ENCODE measurements at regions not wholly inside any gene's neighbourhood (a gene's known extent, or its start where the extent isn't known, plus 50 kb on each side); places are given as distances from the start of the nearest gene placed in this dataset.
"Not testable (repeated sequence)": the region's sequence is repeated elsewhere in the genome, so short reads cannot be mapped to it uniquely, and the experiment has no call there.

DNA sequence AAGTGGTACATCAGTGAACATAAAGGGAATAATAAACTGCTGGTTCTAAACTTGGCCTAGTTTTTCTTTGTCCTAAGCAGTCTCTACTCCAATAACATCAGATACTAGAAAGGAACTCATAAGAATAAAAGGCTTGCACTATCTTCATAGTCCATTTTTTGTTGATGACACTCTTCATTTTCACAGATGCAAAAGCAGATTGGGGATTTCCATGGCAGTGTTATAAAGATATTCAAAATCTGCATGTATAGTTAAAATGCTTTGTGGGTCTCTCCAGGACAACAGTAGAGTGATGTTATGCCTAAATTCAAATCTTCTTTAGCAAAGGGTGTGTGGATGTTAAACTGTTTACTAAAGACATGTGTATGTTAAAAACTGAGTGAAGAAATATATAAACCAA is 745.8 kb downstream of the TRHDE start:
- TF ChIP-seq POLR2A (IDR thresholded peaks at IDR 0.05; ENCODE audit: low read length): no peak
- no peak for TF ChIP-seq GATA1 (IDR thresholded peaks at IDR 0.05; ENCODE audit: low read depth, low read length)
- DNase-seq: peak in 1 of 2 experiments; percentile 48

DNA sequence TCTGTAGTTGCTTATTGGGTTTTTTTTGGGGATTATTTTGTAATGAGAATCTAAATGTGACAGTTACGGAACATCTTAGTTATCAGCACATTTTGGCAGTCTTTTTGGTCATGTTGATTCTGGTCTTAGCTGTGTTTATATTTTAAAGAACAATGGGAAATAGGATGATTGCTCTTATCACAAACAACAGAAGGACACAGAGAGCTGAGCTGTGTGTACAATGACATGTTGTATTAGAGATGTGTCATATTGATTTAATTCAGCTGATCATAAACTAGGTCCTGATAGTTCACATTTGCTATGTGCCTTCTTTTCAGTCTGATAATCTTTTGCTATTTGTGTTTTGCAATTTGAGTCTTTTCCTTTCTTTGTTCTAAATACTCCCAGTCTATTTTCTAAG is 781.7 kb downstream of the TRHDE start:
- TF ChIP-seq POLR2A (IDR thresholded peaks at IDR 0.05; ENCODE audit: low read length): no peak
- peak; percentile 22 to 81 for DNase-seq

DNA sequence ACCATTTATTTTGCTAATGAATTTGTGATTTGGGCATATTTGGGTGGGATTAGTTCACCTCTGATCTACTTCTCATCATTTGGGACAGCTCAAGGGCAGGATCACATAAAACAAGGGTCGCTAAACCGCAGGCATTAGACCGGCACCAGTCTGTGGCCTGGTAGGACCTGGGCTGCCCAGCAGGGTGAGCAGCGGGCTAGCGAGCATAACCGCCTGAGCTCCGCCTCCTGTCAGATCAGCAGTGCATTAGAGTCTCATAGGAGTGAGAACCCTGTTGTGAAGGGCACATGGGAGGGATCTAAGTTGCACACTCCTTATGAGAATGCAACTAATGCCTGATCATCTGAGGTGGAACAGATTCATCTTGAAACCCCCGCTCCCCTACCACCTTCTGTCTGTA is 785.3 kb downstream of the TRHDE start:
- TF ChIP-seq GATA1 (IDR thresholded peaks at IDR 0.05; ENCODE audit: low read depth, low read length) (no peak), POLR2A (IDR thresholded peaks at IDR 0.05; ENCODE audit: low read length) (no peak)

DNA sequence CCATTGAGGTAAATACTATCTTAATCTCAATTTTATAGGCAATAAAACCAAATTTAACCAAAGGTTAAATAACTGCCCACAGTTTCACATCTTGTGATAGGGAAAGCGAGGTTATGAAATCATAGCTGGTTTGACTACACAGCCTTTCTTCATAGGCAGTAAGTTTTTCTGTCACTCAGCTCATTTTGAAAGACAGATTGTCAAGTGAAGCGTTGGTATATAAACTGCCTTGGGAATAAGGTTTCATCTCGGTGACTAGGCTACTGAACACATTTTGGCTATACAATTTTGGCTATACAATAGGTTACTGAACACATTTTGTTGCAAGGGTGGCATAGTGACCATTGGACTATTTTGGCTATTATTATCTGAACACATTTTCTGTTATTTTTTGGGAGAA is 793.7 kb downstream of the TRHDE start:
- TF ChIP-seq POLR2A (IDR thresholded peaks at IDR 0.05; ENCODE audit: low read length) (no peak), GATA1 (IDR thresholded peaks at IDR 0.05; ENCODE audit: low read depth, low read length) (no peak)
- no peak for DNase-seq

More for the DNA sequence above, 785.3 kb downstream of the TRHDE start:
- peak in 1 of 2 experiments; percentile 1 for DNase-seq

DNA sequence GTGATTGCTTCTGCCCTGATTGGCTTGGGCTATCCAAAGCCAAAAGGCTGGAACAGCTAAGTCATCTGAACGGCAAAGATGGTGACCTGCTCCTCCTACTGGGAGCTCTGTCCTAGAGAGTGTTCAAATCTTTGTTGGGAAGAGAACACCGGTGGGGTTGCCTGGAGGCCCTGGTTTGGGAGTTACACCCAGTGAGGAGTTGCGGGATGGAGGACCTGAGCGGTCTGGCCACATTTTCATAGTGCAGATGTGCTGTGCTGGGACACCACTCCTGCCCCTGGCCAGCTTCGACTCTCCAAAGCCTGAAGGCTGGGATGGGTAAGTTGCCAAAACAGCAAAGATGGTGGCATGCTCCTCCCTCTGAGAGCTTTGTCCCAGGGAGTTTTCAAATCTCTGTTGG is 795.4 kb downstream of the TRHDE start:
- TF ChIP-seq POLR2A (IDR thresholded peaks at IDR 0.05; ENCODE audit: low read length) (no peak), GATA1 (IDR thresholded peaks at IDR 0.05; ENCODE audit: low read depth, low read length) (no peak)
- no peak for DNase-seq

DNA sequence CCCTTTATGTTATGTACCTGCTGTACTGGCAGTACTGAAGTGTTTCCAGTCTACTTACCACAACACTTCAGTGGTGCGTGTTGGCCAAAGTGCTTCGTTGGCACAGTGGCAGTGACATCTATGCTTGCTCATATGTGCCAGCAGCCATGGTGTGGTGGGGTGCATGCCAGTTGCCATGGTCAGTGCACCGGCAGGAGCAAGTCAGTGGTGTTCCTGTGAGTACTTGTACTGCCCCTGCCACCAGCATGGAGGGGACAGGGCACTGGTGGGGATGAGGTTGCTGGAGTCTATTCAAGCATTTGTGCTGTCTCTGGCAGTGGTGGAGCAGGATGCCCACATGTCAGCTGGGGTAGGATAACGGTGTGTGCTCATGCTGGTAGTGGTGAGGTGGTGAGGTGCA is 800.0 kb downstream of the TRHDE start:
- TF ChIP-seq POLR2A (IDR thresholded peaks at IDR 0.05; ENCODE audit: low read length): no peak
- TF ChIP-seq GATA1 (IDR thresholded peaks at IDR 0.05; ENCODE audit: low read depth, low read length): no peak

DNA sequence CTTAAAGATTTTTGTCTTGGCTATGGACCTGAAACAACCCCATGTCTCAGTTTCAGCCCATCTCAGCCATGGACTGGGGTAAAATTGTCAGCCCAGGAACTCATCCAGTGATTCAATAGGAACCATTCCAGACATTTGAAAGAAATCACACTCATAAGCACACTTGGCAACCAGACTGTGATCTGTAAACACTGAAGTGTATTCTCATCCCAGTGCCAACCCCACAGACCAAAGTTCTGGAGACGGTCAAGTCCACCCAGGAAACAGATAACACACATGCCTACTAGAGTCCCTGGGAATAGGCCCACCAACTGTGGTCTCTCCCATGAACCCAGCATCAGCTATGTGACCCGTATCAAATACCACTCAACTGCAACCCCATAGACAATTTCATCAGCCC is 804.6 kb downstream of the TRHDE start:
- no peak for DNase-seq
- no peak for TF ChIP-seq POLR2A (IDR thresholded peaks at IDR 0.05; ENCODE audit: low read length)
- TF ChIP-seq GATA1 (IDR thresholded peaks at IDR 0.05; ENCODE audit: low read depth, low read length): no peak

More for the DNA sequence above, 800.0 kb downstream of the TRHDE start:
- DNase-seq: no peak

DNA sequence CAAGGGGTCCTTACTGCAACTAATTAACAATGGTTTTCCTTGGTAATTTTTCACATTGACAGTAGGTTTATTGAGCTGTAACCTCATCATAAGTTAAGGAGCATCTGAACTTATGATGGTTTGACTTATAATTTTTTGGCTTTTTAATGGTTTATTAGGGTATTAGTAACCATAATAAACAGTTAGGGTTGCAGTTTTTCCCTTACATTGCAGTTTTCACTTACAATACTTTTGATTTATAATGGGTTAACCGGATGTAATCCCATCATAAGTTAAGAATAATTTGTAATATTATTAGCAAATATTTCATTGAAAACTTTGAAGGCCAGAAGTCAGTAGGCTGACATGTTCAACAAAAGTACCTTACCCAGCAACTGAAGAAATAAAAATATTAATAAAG is 811.6 kb downstream of the TRHDE start:
- no peak for DNase-seq
- no peak for TF ChIP-seq GATA1 (IDR thresholded peaks at IDR 0.05; ENCODE audit: low read depth, low read length)
- TF ChIP-seq POLR2A (IDR thresholded peaks at IDR 0.05; ENCODE audit: low read length): no peak

DNA sequence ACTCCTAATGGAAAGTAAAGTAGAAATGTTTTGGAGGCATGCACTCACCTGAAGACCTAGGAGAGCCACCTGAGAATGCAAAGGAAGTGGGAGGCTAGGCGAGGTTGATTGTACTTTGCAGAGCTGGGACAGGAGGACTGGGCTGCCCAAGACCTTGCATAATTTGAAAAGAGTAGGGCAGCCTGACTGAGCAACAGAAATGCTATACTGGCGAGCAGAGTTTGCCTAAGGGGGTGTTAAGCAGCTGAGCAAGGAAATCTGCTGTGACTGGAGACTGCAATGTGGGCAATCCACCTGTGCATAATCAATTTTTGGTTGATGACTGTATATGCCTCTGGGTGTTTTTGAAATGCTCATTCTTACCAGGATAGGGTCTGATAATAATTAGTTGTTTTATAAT is 834.1 kb downstream of the TRHDE start:
- no peak for DNase-seq
- no peak for TF ChIP-seq POLR2A (IDR thresholded peaks at IDR 0.05; ENCODE audit: low read length)

DNA sequence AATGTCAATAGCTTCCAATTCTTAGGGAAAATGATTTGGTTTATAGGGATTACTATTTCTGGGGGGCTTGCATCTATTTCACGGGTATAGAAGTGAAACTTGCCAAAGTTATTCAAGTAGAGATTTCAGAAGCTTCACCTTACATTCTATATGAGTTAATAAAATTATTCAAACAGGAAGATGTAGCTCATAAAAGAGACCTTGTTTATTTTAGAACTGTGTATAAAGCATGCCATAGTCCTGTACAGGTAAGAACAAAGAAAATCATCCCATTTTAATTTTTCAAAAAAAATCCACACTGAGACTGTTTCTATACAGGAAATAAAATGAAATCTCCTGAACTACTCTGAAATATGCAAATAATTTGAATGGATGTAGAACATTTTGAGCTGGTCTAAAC is 834.7 kb downstream of the TRHDE start:
- TF ChIP-seq POLR2A (IDR thresholded peaks at IDR 0.05; ENCODE audit: low read length): no peak
- no peak for TF ChIP-seq GATA1 (IDR thresholded peaks at IDR 0.05; ENCODE audit: low read depth, low read length)
- no peak for DNase-seq

DNA sequence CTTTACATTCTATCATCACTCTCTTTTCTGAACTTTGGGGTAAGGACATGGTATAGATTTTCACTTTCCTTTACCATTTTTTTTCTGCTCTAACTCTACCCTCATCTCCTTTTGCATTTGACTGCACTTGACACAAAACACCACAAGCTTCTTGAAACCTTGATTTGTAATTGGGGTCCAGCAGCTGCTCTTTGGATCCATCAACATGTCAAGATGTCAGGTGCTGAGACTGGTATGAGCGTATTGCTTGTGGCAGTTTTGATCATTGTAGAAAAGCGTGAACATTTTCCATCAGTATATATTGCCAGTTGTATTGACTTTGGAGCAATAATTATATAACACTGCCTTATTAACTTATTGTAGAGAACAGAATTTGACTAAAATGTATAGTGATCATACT is 838.6 kb downstream of the TRHDE start:
- no peak for DNase-seq
- no peak for TF ChIP-seq POLR2A (IDR thresholded peaks at IDR 0.05; ENCODE audit: low read length)
- no peak for TF ChIP-seq GATA1 (IDR thresholded peaks at IDR 0.05; ENCODE audit: low read depth, low read length)

DNA sequence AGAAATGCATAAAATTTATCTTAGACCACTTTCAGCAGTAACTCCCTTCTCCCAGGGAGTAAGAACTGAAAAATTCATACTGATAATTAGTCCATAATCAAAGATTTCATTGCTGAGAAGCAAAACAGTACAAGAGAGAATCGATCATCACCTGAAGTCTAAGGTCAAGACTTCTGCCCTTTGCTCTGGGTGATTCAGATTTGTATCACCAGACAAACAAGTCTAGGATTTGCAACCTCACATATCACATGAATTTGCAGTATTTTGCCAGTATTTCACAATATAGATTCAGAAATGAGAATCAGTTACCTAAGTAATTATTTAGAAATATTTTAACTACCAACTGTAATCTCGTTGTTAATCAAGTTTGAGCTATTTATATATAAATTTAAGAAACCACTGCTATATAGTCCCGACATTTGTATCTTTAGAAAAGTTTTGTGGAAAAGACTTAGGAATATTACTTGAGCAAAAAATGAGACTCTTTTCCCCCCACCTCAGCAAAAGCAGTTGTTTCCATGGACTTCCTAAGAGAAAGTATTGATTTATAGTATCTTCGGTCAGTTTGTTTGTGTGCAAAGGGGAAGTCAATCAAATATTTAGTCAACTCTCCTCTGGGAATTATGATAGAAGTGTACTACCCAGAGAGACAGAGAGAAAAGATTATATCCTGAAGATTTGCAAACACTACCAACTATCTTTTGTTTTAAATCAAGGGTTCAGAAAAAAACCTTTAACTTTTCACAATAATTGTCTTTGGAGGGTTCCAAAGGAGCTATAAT is 840.1 kb downstream of the TRHDE start:
- TF ChIP-seq GATA1 (IDR thresholded peaks at IDR 0.05; ENCODE audit: low read depth, low read length) (no peak), POLR2A (IDR thresholded peaks at IDR 0.05; ENCODE audit: low read length) (no peak)
- no peak for DNase-seq

DNA sequence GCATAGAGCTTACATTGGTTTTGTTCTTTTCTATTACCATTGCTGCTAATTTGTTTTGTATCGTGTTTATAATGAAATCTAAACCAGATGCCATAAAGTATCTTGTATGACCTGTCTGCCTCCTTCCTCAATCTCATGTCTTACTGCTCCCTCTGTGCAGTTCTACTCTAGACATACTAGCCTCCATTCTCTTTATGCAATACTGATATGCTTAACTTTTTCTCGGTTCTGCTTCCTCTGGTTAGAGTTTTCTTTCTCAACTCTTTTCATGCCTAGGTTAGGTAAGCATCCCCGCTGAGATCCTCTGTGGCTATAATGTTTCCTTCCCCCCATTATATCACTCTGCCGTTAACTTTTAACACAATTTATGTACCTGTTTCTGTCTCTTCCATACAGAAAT is 852.3 kb downstream of the TRHDE start:
- DNase-seq: no peak
- TF ChIP-seq GATA1 (IDR thresholded peaks at IDR 0.05; ENCODE audit: low read depth, low read length): no peak
- no peak for TF ChIP-seq POLR2A (IDR thresholded peaks at IDR 0.05; ENCODE audit: low read length)

DNA sequence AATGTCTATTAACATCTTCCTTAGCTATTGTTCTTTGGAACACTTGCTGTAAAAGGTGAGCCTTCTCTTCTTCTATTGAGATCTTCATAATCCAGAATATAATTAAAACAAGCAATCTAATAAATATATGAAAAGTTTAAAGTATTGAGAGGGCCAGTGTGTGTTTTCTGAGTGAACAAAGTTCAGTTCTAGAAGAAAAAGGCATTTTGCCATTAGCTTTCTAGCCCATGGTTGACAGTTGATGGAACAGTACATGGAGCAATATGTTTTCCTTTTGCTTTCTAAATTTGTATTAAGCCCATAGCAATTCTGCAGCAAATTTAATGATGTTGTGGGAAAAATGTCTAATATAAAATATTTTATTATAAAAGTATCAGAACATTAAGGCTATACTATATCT is 853.0 kb downstream of the TRHDE start:
- no peak for DNase-seq

DNA sequence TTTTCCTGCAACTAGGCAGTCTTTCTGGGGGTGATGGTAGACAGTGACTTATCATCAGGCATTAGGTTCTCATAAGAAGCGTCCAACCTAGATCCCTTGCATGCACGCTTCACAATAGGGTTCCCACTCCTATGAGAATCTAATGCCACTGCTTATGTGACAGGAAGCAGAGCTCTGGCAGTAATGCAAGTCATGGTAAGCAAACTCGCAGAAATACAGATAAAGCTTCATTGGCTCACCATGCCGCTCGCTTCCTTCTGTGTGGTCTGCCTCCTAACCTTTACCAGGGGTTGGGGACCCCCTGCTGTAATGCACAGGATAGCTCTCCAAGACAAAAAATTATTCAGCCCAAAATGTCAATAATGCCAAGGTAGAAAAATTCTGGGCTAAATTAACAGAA is 864.2 kb downstream of the TRHDE start:
- DNase-seq: peak in 1 of 2 experiments; percentile 1
- TF ChIP-seq POLR2A (IDR thresholded peaks at IDR 0.05; ENCODE audit: low read length): no peak
- TF ChIP-seq GATA1 (IDR thresholded peaks at IDR 0.05; ENCODE audit: low read depth, low read length): no peak

More for the DNA sequence above, 853.0 kb downstream of the TRHDE start:
- TF ChIP-seq GATA1 (IDR thresholded peaks at IDR 0.05; ENCODE audit: low read depth, low read length) (no peak), POLR2A (IDR thresholded peaks at IDR 0.05; ENCODE audit: low read length) (no peak)

DNA sequence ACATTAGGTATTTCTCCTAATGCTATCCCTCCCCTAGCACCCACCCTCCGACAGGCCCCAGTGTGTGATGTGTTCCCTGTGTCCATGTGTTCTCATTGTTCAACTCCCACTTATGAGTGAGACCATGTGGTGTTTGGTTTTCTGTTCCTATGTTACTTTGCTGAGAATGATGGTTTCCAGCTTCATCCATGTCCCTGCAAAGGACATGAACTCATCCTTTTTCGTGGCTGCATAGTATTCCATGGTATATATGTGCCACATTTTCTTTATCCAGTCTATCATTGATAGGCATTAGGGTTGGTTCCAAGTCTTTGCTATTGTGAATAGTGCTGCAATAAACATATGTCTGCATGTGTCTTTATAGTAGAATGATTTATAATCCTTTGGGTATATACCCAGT is 867.5 kb downstream of the TRHDE start:
- not testable (repeated sequence) for DNase-seq

All from erythroblast (primary cell).